Neural progenitor cell (in vitro differentiated cells): ENCODE measurements at regions not wholly inside any gene's neighbourhood (a gene's known extent, or its start where the extent isn't known, plus 50 kb on each side); places are given as distances from the start of the nearest gene placed in this dataset.

ENCODE experiments used
- CTCF ChIP-seq: fragments of 200-600 bp; sonication (generic); IDR thresholded peaks from 2 replicates; pipeline ENCODE4 v1.5.1; 2017; ENCODE audit warnings: antibody characterized with exemption, mild to moderate bottlenecking
- EZH2 ChIP-seq: fragments of 200-600 bp; sonication (generic); IDR thresholded peaks from 2 replicates; pipeline ENCODE4 v1.6.1; 2017; ENCODE audit warnings: antibody characterized with exemption, mild to moderate bottlenecking, moderate library complexity
- EZH2phosphoT487 ChIP-seq: fragments of 200-600 bp; sonication (generic); IDR thresholded peaks from 2 replicates; pipeline ENCODE4 v1.6.1; 2017; ENCODE audit warnings: antibody characterized with exemption

GRCh38 chr22:49427341-49427740 lies 400.3 kb downstream of the BRD1 start:
- TF ChIP-seq CTCF (no peak), EZH2 (no peak), EZH2phosphoT487 (no peak)
